WTC11 (cell line): ENCODE measurements at regions not wholly inside any gene's neighbourhood (a gene's known extent, or its start where the extent isn't known, plus 50 kb on each side); places are given as distances from the start of the nearest gene placed in this dataset.

Experiments
- ATAC-seq: fragments of 200-7000 bp; cut with Tn5 transposase; 2 replicates; pipeline ENCODE4 v1.10.0; 2021; ENCODE audit warnings: mild to moderate bottlenecking, moderate library complexity
- CTCF ChIA-PET: fragments of 300-600 bp; sonication (Branson Sonifier 250); formaldehyde crosslinking; loops from one replicate; lab custom pipeline; 2021; ENCODE audit warnings: antibody characterized with exemption; lab: Charles Lee
- POLR2A ChIA-PET: fragments of 350-600 bp; sonication (Branson Sonifier 250); formaldehyde crosslinking; loops from one replicate; lab custom pipeline; 2021; ENCODE audit warnings: antibody characterized with exemption; lab: Charles Lee
- DNase-seq: peaks from one replicate; pipeline ENCODE4 v3.0.0; 2021; ENCODE audit warnings: low spot score
- H3K27ac Mint-ChIP-seq: 2 replicates; pipeline ENCODE4 v1.8.0; 2021; ENCODE audit warnings: mixed read lengths
- H3K27me3 Mint-ChIP-seq: 2 replicates; pipeline ENCODE4 v1.8.0; 2021; ENCODE audit warnings: low read depth, mild to moderate bottlenecking, moderate library complexity, mixed read lengths
- H3K36me3 Mint-ChIP-seq: 2 replicates; pipeline ENCODE4 v1.8.0; 2021; ENCODE audit warnings: mixed read lengths
- H3K4me1 Mint-ChIP-seq: 2 replicates; pipeline ENCODE4 v1.8.0; 2022; ENCODE audit warnings: mixed read lengths
- H3K4me3 Mint-ChIP-seq: 2 replicates; pipeline ENCODE4 v1.8.0; 2021; ENCODE audit warnings: mild to moderate bottlenecking, moderate library complexity, mixed read lengths
- H3K9me3 Mint-ChIP-seq: 2 replicates; pipeline ENCODE4 v1.8.0; 2021; ENCODE audit warnings: mixed read lengths
- ELF4 ChIP-seq: sonication (generic); formaldehyde crosslinking; IDR thresholded peaks from 2 replicates; pipeline ENCODE4 v1.8.1; 2022; ENCODE audit warnings: low read depth, mild to moderate bottlenecking, moderate library complexity, missing genetic modification reagents
- FOXJ3 ChIP-seq: sonication (generic); formaldehyde crosslinking; IDR thresholded peaks from 2 replicates; pipeline ENCODE4 v1.9.0; 2021; ENCODE audit warnings: missing genetic modification reagents, mild to moderate bottlenecking, borderline replicate concordance
- HMGA2 ChIP-seq: fragments of 250-450 bp; sonication (Bioruptor Pico); IDR thresholded peaks from 2 replicates; pipeline ENCODE4 v1.4.0; 2021; ENCODE audit warnings: mild to moderate bottlenecking, moderate library complexity
- JAZF1 ChIP-seq: fragments of 250-450 bp; sonication (Bioruptor Pico); IDR thresholded peaks from 2 replicates; pipeline ENCODE4 v1.9.0; 2021; ENCODE audit warnings: moderate library complexity, mild to moderate bottlenecking, inconsistent platforms
- MXD4 ChIP-seq: fragments of 250-450 bp; sonication (Bioruptor Pico); IDR thresholded peaks from 2 replicates; pipeline ENCODE4 v1.8.0; 2021; ENCODE audit warnings: mild to moderate bottlenecking, moderate library complexity, borderline replicate concordance
- NFE2L1 ChIP-seq: sonication (generic); formaldehyde crosslinking; IDR thresholded peaks from 2 replicates; pipeline ENCODE4 v1.8.1; 2023; ENCODE audit warnings: missing genetic modification reagents
- RELA ChIP-seq: sonication (generic); formaldehyde crosslinking; IDR thresholded peaks from 2 replicates; pipeline ENCODE4 v1.8.1; 2022; ENCODE audit warnings: missing genetic modification reagents, mild to moderate bottlenecking, borderline replicate concordance
- SMAD3 ChIP-seq: sonication (generic); formaldehyde crosslinking; IDR thresholded peaks from 2 replicates; pipeline ENCODE4 v1.8.0; 2022; ENCODE audit warnings: missing genetic modification reagents, mild to moderate bottlenecking, borderline replicate concordance
- SOX15 ChIP-seq: fragments of 250-450 bp; sonication (Bioruptor Pico); IDR thresholded peaks from 2 replicates; pipeline ENCODE4 v1.9.0; 2021; ENCODE audit warnings: mild to moderate bottlenecking
- TEAD4 ChIP-seq: sonication (generic); formaldehyde crosslinking; IDR thresholded peaks from 2 replicates; pipeline ENCODE4 v1.8.0; 2022; ENCODE audit warnings: mild to moderate bottlenecking, missing genetic modification reagents
- ZNF263 ChIP-seq: sonication (generic); formaldehyde crosslinking; IDR thresholded peaks from 2 replicates; pipeline ENCODE4 v1.8.1; 2022; ENCODE audit warnings: low read depth, mild to moderate bottlenecking, moderate library complexity, missing genetic modification reagents
- ZNF671 ChIP-seq: fragments of 250-450 bp; sonication (Bioruptor Pico); IDR thresholded peaks from 2 replicates; pipeline ENCODE4 v1.8.0; 2021; ENCODE audit warnings: mild to moderate bottlenecking
- TF ChIP-seq, protein P1 (sequence below): sonication (generic); formaldehyde crosslinking; IDR thresholded peaks from 2 replicates; pipeline ENCODE4 v1.8.0; 2023; ENCODE audit warnings: missing genetic modification reagents
- TF ChIP-seq, protein P2 (sequence below): fragments of 200-600 bp; IDR thresholded peaks from 2 replicates; pipeline ENCODE4 v1.8.0; 2022; ENCODE audit warnings: antibody characterized with exemption
- TF ChIP-seq, protein P3 (sequence below): sonication (generic); formaldehyde crosslinking; IDR thresholded peaks from 2 replicates; pipeline ENCODE4 v1.8.1; 2023; ENCODE audit warnings: mild to moderate bottlenecking, missing genetic modification reagents
- TF ChIP-seq, protein P4 (sequence below): sonication (generic); formaldehyde crosslinking; IDR thresholded peaks from 2 replicates; pipeline ENCODE4 v1.8.1; 2023; ENCODE audit warnings: mild to moderate bottlenecking, missing genetic modification reagents, moderate library complexity
- TF ChIP-seq, protein P5 (sequence below): sonication (generic); formaldehyde crosslinking; conservative IDR thresholded peaks from 2 replicates; pipeline ENCODE4 v1.8.1; 2023; ENCODE audit warnings: mild to moderate bottlenecking, low read depth, missing genetic modification reagents, moderate library complexity
- TF ChIP-seq, protein P6 (sequence below): sonication (generic); formaldehyde crosslinking; IDR thresholded peaks from 2 replicates; pipeline ENCODE4 v1.8.1; 2023; ENCODE audit warnings: mild to moderate bottlenecking, missing genetic modification reagents, borderline replicate concordance

DNA sequence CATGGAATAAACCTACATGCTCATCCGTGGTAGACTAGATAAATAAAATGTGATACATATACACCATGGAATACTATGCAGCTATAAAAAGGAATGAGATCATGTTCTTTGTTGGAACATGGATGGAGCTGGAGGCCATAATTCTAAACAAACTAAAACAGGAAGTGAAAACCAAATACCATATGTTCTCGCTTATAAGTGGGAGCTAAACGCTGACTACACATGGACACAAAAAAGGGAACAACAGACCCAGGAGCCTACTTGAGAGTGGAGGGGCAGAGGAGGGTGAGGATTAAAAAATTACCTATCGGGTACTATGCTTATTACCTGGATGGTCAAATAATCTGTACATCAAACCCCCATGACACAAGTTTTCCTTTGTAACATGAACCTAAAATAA lies 68.7 kb upstream of the SEC61G start (continued):
- TF ChIP-seq, protein P1, sequence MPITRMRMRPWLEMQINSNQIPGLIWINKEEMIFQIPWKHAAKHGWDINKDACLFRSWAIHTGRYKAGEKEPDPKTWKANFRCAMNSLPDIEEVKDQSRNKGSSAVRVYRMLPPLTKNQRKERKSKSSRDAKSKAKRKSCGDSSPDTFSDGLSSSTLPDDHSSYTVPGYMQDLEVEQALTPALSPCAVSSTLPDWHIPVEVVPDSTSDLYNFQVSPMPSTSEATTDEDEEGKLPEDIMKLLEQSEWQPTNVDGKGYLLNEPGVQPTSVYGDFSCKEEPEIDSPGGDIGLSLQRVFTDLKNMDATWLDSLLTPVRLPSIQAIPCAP (CRISPR knock-in tag) = no peak
- TF ChIP-seq ZNF671 (no peak), NFE2L1 (CRISPR knock-in tag) (no peak), RELA (CRISPR knock-in tag) (no peak)
- TF ChIP-seq, protein P2, sequence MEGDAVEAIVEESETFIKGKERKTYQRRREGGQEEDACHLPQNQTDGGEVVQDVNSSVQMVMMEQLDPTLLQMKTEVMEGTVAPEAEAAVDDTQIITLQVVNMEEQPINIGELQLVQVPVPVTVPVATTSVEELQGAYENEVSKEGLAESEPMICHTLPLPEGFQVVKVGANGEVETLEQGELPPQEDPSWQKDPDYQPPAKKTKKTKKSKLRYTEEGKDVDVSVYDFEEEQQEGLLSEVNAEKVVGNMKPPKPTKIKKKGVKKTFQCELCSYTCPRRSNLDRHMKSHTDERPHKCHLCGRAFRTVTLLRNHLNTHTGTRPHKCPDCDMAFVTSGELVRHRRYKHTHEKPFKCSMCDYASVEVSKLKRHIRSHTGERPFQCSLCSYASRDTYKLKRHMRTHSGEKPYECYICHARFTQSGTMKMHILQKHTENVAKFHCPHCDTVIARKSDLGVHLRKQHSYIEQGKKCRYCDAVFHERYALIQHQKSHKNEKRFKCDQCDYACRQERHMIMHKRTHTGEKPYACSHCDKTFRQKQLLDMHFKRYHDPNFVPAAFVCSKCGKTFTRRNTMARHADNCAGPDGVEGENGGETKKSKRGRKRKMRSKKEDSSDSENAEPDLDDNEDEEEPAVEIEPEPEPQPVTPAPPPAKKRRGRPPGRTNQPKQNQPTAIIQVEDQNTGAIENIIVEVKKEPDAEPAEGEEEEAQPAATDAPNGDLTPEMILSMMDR = no peak
- TF ChIP-seq, all 79 proteins: peak for 0

DNA sequence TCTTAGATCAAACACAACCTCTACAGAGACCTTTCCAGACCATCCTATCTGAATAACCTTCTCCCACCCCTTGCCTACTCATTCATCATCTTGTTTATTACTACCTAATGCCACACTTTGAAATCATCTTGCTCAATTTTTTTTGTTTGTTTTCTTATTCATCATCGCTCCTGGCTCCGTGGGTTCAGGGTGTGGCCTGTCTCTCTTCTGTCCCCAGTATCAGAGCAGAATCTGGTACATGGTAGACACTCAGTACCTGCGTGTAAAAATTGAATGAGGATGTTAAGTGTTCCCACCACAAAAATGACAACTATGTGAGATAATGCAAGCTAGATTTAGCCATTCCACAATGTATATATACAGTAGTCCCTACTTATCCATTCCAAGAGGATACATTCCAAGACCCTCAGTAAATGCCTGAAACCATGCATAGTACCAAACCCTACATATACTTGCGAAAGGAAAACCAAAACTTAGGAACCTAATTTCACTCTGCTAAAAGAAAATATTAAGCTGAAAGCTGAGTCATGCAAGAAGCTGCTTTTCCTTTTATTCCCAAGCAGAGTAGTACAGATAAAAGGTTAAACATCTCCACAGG lies 72.1 kb upstream of the SEC61G start:
- H3K4me1 Mint-ChIP-seq = no peaks in the 10 kb centered on the region
- ATAC-seq (no peak), DNase-seq (no peak)
- H3K9me3 Mint-ChIP-seq = peaks cover 39% of the 10 kb centered on the region
- TF ChIP-seq, protein P3, sequence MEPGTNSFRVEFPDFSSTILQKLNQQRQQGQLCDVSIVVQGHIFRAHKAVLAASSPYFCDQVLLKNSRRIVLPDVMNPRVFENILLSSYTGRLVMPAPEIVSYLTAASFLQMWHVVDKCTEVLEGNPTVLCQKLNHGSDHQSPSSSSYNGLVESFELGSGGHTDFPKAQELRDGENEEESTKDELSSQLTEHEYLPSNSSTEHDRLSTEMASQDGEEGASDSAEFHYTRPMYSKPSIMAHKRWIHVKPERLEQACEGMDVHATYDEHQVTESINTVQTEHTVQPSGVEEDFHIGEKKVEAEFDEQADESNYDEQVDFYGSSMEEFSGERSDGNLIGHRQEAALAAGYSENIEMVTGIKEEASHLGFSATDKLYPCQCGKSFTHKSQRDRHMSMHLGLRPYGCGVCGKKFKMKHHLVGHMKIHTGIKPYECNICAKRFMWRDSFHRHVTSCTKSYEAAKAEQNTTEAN = no peak
- TF ChIP-seq SMAD3 (CRISPR knock-in tag) (no peak), SOX15 (CRISPR knock-in tag) (no peak), JAZF1 (CRISPR knock-in tag) (no peak), HMGA2 (CRISPR knock-in tag) (no peak), ZNF263 (CRISPR knock-in tag) (no peak), FOXJ3 (CRISPR knock-in tag) (no peak), ELF4 (CRISPR knock-in tag) (no peak), RELA (CRISPR knock-in tag) (no peak), TEAD4 (CRISPR knock-in tag) (no peak), MXD4 (no peak)
- TF ChIP-seq, protein P4, sequence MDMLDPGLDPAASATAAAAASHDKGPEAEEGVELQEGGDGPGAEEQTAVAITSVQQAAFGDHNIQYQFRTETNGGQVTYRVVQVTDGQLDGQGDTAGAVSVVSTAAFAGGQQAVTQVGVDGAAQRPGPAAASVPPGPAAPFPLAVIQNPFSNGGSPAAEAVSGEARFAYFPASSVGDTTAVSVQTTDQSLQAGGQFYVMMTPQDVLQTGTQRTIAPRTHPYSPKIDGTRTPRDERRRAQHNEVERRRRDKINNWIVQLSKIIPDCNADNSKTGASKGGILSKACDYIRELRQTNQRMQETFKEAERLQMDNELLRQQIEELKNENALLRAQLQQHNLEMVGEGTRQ (CRISPR knock-in tag) = no peak
- TF ChIP-seq, protein P5, sequence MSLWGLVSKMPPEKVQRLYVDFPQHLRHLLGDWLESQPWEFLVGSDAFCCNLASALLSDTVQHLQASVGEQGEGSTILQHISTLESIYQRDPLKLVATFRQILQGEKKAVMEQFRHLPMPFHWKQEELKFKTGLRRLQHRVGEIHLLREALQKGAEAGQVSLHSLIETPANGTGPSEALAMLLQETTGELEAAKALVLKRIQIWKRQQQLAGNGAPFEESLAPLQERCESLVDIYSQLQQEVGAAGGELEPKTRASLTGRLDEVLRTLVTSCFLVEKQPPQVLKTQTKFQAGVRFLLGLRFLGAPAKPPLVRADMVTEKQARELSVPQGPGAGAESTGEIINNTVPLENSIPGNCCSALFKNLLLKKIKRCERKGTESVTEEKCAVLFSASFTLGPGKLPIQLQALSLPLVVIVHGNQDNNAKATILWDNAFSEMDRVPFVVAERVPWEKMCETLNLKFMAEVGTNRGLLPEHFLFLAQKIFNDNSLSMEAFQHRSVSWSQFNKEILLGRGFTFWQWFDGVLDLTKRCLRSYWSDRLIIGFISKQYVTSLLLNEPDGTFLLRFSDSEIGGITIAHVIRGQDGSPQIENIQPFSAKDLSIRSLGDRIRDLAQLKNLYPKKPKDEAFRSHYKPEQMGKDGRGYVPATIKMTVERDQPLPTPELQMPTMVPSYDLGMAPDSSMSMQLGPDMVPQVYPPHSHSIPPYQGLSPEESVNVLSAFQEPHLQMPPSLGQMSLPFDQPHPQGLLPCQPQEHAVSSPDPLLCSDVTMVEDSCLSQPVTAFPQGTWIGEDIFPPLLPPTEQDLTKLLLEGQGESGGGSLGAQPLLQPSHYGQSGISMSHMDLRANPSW (CRISPR knock-in tag) = no peak
- TF ChIP-seq, protein P6, sequence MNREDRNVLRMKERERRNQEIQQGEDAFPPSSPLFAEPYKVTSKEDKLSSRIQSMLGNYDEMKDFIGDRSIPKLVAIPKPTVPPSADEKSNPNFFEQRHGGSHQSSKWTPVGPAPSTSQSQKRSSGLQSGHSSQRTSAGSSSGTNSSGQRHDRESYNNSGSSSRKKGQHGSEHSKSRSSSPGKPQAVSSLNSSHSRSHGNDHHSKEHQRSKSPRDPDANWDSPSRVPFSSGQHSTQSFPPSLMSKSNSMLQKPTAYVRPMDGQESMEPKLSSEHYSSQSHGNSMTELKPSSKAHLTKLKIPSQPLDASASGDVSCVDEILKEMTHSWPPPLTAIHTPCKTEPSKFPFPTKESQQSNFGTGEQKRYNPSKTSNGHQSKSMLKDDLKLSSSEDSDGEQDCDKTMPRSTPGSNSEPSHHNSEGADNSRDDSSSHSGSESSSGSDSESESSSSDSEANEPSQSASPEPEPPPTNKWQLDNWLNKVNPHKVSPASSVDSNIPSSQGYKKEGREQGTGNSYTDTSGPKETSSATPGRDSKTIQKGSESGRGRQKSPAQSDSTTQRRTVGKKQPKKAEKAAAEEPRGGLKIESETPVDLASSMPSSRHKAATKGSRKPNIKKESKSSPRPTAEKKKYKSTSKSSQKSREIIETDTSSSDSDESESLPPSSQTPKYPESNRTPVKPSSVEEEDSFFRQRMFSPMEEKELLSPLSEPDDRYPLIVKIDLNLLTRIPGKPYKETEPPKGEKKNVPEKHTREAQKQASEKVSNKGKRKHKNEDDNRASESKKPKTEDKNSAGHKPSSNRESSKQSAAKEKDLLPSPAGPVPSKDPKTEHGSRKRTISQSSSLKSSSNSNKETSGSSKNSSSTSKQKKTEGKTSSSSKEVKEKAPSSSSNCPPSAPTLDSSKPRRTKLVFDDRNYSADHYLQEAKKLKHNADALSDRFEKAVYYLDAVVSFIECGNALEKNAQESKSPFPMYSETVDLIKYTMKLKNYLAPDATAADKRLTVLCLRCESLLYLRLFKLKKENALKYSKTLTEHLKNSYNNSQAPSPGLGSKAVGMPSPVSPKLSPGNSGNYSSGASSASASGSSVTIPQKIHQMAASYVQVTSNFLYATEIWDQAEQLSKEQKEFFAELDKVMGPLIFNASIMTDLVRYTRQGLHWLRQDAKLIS (CRISPR knock-in tag) = no peak
- ChIA-PET CTCF (no interaction called here), POLR2A (no interaction called here)
- H3K27me3 Mint-ChIP-seq = no peaks in the 10 kb centered on the region
- H3K36me3 Mint-ChIP-seq = peaks cover 21% of the 10 kb centered on the region
- H3K27ac Mint-ChIP-seq = no peak overlapping the region
- H3K4me3 Mint-ChIP-seq = no peak overlapping the region
